ENCODE measurements at regions not wholly inside any gene's neighbourhood (a gene's known extent, or its start where the extent isn't known, plus 50 kb on each side); places are given as distances from the start of the nearest gene placed in this dataset.

DNA sequence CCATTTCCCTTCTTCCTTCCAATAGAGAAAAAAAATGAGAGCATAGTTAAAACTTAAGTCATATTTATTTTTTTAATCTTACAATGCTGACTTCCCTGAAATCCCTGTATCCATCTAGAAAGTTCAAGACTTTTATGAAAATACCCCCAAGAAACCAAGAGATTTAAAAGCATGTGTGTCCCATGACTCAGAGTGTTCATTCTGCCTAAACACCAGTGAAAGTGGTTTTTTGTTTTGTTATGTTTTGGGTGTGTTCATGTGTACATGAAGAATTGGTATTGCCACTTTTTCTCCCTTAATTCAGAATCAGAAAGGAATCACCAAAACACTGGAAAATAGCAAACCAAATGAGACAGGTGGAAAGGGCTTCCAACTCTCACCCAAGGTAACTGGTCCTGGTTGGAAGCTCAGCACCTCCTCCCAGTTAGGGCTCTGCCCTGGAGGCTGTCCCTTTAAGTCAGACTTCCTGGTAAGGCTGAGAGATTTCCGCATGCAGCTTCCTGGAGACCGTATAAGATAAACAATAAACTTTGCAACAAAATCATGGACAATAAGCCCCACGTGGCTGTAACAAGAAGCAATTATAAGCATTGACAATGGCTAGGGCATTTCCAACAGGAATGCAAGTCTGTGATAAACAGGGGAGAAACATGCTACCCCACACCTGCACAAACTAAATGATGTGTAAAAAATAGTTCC, 121.9 kb upstream of the ARHGEF3 start:
- peak; percentile 57 for DNase-seq

DNA sequence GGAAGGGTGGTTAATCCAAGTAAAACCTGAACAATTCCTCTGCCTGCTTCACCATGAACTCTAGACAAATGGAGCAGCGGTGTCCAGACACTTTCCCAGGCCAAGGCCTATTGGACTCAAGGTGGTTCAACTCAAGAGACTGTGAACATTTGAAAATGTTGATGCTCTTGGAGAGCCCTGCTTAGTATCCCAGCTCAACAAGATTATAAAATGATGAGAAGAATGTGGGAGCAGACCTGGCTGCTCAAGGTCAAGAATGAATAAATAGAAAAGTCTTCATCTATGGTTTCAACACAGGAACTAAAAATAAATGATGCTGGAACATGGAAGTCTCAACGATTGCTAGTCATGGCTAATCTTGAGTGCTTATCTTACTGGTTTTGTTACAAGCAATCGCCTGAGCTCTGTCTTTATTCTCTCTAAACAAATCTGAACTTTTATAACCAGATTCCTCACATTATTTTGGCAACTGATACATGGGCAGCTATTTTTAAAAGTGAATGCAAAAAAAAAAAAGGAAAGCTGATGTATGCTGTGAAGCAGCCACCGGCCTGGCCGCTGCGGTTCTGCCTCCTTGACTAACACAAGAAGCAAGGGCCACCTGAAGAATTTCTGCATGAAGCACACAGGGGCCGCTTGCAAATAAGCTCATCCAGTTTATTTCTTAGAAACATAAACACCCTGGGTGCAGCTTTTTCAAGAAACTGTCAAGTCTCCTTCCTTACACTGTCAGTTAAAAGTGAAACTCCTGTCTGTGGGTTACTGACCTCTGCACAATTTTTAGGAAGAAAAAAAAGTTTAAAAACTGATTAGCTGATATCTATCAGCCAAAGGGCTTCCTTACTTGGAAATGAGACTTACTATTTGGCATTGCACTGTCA, 120.1 kb upstream of the ARHGEF3 start:
- DNase-seq = no peak

DNA sequence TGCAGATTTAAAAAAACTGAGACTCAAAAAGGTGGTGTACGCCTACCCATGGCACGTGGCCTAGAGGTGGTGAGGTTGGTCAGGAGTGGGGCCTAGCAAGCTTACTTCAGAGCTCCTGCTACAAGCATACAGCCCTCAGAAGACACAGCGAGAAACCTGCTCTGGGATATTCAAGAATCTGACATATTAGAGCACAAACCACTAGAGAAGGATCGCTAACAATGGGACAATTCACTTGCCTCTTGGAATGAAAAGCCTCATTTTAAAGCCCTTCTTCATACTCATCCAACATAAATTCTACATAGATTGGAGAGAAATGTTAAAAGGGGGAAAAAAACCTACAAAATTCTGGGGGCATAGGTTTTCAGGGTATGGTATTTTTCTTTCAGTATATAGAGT, 118.0 kb upstream of the ARHGEF3 start:
- no peak for DNase-seq

DNA sequence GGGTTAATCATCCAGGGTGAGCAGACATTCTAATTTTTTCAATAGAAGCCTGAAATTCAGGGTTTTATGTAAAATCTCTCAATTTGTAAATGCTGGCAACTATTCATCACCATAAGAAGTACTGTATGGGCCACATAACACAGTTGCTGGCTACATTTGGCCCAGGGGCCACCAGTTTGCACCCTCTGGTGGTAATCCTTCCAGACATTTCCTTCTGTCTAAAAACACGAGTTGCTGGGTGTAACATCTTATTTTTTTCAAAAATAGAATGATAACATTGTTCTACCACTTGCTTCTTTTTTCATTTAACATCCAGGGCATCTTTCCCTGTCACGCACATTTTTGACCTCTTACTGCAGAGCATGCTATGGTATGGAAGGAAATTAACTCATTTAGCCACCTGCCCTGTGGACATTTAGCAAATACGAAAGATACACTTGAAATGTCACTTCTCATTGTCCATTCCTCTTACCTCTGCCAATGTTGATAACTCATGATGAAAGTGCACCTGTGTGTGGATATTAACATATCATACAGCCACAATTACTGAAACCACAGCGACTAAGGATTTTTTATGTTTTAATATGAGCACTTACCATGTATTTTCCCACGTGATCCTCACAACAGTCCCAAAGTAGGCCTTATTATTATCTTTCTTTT, 117.5 kb upstream of the ARHGEF3 start:
- no peak for DNase-seq

DNA sequence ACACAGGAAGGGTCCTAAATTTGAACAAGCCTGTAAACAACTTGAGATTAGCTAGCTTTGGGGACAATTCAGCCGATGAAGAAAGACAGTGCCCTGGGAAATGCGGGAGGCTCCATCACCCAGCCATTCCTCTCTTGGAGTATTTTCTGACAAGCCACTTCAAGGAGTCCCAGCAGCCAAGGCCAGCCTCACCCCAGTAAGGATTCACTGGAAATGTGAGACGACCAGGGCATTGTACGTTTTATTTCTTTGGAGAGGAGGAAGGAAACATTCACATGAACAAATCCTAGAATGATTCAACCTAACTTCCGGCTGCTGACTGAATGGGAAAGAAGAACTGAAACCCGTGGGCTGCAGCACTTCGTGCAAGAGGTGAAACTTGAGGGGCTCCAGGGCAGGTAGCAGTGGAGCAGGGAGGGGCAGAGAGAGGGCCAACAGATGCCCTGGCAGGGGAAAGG, 116.4 kb upstream of the ARHGEF3 start:
- DNase-seq = no peak

DNA sequence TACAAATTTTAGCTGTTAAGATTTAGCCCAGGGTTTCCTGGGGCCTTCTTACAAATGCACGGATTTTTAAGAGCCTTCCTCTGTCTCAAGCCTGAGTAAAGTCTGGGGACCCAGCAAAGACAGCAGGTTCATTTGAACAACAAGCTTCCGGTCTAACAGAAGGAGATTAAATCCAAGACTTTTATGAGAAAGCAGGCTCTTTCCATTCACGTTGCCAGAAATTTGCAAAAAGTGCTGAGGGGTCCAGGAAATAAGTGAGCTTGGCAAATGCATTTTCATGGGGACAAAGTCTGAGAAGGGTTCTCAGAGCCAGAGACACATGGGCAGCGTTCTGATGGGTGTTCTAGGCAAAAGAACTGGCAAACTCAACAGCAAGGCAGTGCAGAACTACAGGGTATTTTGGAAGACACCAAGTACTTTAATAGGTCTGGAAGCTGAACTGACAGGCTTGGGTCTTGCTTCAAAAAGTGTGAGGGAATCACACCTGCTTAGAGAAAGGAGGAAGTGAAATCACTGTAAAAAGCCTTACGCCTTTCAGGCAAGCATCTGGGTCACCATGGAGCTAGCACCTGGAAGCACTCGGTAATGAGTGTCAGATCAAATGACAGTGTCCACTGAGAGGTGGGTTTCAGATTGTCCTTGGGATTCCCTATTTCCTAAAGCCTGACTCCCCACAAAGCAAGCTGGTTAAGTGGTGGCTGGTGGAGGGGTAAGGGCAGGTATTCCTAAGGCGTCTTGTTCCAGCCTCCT, 115.8 kb upstream of the ARHGEF3 start:
- no peak for DNase-seq

DNA sequence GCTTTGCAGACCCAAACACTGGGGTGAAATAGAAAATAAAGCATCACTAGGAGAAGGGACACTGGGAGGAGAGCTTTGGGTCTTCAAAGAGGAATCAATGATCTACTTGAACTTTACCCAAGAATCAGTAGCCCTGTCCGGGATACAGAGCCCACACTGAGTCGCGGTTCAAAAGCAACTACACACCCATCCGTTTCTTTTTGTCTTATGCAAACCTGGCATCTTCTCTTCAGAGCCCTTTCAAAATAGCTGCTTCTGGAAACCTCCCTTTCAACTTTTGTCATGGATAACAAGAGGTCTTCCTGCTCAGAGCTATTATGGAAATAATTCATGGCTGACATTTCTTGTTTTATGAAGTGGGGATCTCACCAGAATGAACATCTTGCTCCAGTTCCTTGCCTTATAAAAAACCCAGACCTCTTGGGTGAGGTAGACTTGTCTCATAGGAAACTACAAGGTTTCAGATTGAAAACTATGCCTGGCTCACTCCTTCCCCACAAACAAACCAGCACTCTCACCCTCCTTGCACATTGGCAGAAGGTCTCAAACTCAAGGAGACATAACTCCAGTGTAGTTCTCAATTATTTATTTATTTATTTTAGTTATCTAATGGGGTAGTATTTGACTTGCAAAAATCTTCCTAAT, 115.1 kb upstream of the ARHGEF3 start:
- DNase-seq = no peak

DNA sequence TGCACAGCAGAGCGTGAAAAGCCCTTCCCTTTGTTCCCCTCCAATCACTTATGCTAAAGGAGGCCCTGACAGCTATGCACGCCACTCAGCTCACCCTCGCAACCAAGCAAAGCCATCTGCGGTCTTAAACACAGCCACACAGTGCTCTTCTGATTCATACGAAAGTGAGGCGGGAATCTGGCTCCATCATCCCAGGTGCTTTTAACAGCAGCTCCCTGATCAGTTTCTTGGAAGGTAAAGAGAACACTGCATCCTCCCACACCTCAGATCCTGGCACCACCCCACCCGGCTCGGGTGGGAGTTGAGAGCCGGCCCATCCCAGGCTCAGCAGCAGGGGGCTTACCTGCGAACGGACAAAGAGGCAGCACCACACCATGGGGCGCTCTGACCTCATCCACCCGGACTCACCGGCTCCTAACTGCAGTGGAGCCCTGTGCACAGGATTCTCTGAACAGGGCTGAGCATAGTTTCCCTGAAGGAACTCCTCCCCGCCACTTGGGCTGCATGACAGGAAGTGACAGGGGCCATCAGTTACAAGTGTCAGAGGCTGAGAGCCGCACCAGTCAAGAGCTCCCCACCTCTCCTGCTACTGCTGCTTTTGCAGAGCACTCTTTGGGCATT, 114.3 kb upstream of the ARHGEF3 start:
- no peak for DNase-seq

DNA sequence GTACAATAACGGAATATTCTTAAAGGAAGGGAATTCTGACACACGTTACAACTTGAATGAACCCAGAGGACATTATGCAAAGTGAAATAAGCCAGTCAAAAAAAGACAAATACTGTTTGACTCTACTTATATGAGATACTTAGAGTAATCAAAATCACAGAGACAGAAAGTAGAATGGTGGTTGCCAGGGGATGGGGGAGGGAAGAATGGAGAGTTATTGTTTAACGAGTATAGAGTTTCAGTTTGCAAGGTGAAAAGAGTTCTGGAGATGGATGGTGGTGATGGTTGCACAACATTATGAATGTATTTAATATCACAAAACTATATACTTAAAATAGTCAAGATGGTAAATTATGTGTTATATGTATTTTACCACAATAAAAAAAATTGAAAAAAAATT, 112.9 kb upstream of the ARHGEF3 start:
- DNase-seq = no peak

DNA sequence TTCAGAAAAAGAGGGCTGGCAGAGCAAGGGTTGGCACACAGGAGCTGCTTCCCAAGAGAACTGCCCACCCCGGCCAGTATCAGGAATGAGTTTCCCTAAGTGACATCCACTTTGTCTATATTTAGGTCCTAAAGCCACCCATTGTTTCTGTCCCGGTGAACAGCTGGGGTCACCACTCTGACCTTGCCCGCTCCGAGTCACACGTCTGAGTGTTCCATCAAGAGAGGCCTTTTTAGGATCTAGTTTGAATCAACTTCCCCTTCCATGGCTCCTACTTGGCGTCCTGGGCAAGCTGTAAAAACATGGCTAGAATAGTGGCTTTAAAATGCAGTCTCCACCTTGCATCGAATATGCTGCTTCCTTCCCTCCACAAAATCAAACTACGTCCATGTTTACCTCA, 109.6 kb upstream of the ARHGEF3 start:
- DNase-seq = no peak

DNA sequence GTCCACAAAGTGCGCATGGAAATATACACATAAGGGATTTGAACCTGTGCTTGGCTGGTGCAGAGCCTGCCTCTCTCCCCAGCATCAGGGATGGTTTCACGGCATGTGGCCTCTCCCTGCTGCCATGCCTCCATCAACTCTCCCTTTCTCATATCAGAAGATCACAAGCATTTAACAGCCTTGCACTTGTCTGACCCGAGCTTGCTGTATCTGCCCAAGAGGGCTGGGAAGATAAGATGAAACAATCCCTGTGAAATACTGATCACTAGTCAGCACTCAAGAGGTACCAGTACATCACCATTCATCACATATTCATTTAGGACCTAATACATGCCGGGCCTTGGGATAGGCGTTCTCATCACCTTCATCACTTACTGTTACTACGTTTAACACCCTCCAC, 107.6 kb upstream of the ARHGEF3 start:
- no peak for DNase-seq

DNA sequence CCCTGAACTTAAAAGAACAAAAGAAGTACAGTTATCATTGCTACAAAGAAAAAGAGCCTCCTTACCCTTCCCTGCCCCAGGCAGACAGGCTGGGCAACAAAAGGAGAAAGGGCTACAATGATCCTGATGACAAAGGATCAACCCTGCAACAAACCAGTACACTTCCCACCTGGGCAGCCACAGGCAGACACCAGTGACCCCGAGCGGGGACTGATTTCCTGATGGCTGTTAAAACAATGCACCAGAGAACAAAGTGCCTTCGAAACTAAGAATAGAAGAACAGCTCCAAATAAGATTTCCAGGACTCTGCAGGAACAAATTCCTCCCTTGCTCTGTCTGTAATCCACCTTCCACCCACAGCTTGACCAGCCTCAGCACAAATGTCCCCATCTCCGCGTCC, 106.3 kb upstream of the ARHGEF3 start:
- no peak for DNase-seq

DNA sequence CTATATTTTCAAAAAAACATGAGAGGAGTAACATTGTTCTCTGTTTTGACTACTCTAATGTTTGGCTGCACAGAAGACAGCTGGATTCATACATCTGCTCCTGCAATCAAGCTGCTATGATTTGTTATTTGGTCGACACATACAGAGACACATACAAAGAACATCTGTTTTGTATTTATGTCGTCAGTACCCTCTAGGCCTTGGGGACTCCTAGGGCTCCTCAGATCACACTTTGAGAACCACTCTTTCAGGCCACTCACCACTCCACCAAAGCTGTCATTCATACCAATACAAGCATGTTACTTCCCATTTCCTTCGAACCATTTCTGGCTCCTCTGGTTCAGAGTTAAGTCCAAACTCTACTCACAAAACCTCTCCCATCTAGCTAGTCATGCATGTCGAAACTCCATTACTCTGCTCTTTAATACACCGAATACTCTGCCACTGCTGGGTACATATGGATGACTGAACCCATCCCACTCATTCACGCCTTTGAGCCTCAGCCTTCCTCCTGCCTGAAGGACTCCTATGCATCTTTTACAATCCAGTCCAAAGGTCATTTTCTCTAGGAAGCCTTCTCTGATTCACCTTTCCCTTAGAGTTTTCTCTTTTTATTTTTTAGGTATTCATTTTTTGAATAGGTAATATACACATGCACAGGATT, 102.9 kb upstream of the ARHGEF3 start:
- DNase-seq = no peak

DNA sequence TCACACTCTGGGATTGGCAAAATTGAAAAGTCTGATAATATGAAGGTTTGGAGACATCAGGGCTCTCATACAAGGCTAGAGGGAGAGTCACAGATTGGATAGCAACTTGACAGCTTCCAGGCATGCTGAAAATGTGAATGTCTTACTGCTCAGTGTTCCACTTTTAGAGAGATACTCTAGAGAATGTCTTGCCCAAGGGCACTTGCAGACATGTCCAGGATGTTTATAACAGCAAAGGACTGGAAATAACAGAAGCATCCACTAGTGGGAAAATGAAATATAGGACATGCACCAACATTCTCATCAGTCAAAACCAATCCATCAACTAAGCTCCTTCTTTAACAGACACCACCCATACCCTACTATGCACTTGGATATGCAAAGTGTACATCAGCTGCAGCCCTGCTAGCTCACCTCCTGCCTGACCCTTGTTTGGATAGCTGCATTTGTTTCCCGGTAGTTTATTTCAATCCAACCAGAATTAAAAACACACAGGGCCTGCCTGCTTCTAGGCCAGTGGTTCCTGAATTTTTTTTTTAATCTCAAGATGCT, 101.6 kb upstream of the ARHGEF3 start:
- DNase-seq = no peak

DNA sequence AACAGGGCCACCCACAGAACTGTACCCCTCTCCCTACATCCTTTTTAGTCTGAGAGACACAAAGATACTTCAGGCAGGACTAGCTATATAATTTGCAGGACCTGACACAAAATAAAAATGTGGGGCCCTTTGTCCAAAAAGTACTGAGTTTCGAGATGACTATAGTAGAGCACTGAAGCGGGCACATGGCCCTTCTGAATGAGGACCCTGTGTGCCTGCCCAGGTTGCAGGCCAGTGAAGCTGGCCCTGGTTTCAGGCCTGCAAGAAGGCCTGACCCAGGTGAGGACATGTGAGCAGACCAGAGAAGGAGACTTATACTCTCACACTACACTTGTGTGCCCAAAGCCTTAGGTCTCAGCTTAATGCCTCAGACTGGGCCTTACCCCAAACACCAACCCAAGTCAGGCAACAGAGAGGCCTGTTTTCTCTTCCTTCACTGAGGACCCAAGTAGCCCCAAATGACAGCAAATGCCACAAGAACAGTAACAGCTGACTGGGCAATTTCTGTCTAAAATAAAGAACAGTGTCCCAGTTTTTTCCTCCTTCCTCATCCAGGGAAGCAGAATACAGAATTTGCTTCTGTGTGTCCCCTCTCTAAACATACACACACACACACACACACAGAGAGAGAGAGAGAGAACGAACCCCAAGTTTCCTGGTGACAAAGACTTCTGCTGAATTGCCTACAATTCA, 100.9 kb upstream of the ARHGEF3 start:
- DNase-seq = no peak

DNA sequence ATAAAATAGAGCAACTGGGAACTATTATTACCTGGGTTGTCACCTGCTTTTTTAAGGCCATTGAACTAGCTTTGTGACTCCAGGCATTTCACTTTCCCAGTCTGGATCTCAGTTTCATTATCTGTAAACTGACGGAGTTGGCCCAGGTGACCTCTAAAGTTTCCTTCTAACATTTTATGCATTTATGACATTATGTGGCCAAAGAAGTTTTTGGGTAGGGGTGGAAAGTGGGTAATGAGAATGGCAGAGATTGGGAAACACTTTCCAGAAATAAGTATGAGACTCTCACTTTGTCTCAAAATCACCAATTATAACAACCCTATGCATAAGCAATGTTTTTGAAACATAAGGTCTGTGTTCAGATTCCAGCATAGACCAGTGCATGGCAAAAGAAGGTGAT, 99.1 kb upstream of the ARHGEF3 start:
- no peak for DNase-seq

DNA sequence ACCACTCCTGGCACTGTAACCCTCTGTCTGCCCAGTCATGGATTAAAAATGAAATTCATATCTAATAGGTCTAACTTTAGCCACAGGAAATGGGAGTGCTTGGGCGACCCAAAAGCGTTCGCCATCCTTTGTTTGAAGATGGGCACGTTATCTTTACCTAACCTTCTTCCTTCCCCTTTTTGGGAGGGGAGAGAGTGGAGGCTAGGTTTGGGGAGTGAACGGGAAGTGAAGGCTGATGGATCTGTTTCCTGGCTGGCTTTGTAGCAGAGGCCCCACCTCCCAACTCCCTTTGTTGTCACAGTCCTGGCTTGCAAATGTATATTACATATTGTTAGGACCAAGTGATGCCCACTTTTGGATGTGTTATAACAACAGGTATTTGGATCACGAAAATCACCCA, 98.1 kb upstream of the ARHGEF3 start:
- DNase-seq = no peak

DNA sequence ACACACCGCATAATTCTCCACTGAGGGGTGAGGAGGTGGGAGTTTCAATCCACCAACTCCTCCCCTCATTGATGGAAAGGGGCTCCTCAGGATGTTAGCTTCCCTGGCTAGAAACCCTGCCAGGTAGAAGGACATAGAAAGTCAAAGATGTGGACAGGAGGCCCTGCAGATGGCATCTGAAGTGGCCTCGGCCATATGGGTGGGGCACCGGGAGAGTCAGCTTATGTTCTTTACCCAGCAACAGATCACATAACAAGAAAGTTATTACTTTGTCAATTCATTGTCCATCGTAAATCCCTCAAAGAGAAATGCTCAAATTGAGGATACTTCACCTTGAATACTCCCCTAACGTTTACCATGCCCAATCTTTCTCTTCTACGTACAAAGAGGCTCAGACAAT, 97.3 kb upstream of the ARHGEF3 start:
- DNase-seq = no peak

DNA sequence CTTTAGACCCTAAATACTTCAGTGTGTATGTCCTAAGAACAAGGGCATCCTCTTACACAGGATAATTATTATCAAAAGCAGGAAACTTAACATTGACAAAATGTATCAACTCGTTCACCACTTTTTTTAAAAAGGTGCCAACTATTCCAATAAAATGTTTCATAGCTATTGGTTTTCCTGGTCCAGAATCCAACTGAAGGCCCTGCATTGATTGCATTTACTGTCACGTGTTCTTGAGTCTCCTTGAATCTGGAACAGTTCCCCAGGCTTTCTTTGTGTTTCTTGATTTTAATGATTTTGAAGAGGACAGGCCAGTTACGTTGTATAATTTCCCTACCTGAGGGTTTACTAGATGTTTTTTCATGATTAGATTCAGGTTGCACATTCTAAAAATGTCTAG, 94.6 kb upstream of the ARHGEF3 start:
- DNase-seq = no peak

DNA sequence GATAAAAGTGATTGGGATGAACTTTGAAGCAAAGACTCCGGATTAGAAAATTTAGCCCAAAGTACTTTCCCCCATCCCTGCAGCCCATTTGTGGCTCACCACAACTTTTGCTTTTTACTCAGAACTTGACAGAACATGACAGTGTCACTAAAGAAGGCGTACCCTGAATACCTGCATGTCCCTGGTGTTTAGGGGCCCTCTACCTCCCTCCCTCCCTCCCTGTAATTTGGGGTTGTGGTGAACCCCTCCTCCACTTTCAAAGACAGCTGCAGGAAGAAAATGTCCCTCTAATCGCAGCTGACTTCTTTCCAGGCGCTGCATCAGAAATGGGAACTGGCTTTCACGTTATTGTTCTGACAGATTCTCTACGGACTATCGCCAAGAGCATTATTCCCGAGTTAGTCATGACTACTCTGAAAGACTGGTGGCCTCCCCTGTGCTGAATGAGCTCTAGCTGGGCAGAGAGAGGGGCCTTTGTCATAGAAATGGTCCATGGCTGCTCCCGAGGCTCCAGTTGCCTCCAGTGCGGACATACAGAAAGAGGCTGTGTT, 93.2 kb upstream of the ARHGEF3 start:
- peak; percentile 40 for DNase-seq

Data from left hindlimb (tissue), 1 donor.